GM12878 (cell line): ENCODE measurements at regions not wholly inside any gene's neighbourhood (a gene's known extent, or its start where the extent isn't known, plus 50 kb on each side); places are given as distances from the start of the nearest gene placed in this dataset.

Experiments
- CHD1 ChIP-seq: IDR thresholded peaks from 2 replicates; pipeline ENCODE4 v1.6.1; 2012; ENCODE audit warnings: low read depth, low read length, improper control_type of control experiment
- CREB1 ChIP-seq: IDR thresholded peaks from 2 replicates; pipeline ENCODE4 v1.6.1; 2012; ENCODE audit warnings: low read depth, mild to moderate bottlenecking, inconsistent platforms
- CTCF ChIP-seq, 3 experiments: IDR thresholded peaks in 2 of 3; conservative IDR thresholded peaks in 1 of 3; 2 replicates each; pipeline ENCODE4 v1.5.1; 2011; ENCODE audit warnings: low read depth in 3 of 3, low read length in 3 of 3, mild to moderate bottlenecking in 3 of 3, control low read depth in 2 of 3, moderate library complexity in 2 of 3, inconsistent platforms in 1 of 3, mixed read lengths in 1 of 3; ENCODE audit not compliant: control insufficient read depth in 2 of 3, insufficient read depth in 1 of 3; ENCODE audit errors: extremely low read depth in 1 of 3
- EZH2 ChIP-seq: IDR thresholded peaks from 2 replicates; pipeline ENCODE4 v1.6.1; 2012; ENCODE audit warnings: low read depth, mild to moderate bottlenecking, control low read depth, inconsistent platforms, low read length, borderline replicate concordance; ENCODE audit not compliant: control insufficient read depth
- MXI1 ChIP-seq: fragments of 150-350 bp; IDR thresholded peaks from 2 replicates; pipeline ENCODE4 v1.6.1; 2011; ENCODE audit warnings: low read depth, mild to moderate bottlenecking, inconsistent platforms, low read length, improper control_type of control experiment
- POLR2AphosphoS5 ChIP-seq: IDR thresholded peaks from 2 replicates; pipeline ENCODE4 v1.6.1; 2011; ENCODE audit warnings: mild to moderate bottlenecking, low read length, inconsistent platforms
- SUZ12 ChIP-seq: fragments of 200-600 bp; sonication (generic); IDR thresholded peaks from one replicate; pipeline ENCODE4 v1.6.1; 2018; ENCODE audit warnings: antibody characterized with exemption, mild to moderate bottlenecking; ENCODE audit not compliant: unreplicated experiment
- TAF1 ChIP-seq: IDR thresholded peaks from 2 replicates; pipeline ENCODE4 v1.6.1; 2011; ENCODE audit warnings: mild to moderate bottlenecking, low read depth, low read length, borderline replicate concordance
- TARDBP ChIP-seq: IDR thresholded peaks from 2 replicates; pipeline ENCODE4 v1.6.1; 2016; ENCODE audit warnings: borderline replicate concordance
- TCF12 ChIP-seq: IDR thresholded peaks from 2 replicates; pipeline ENCODE4 v1.6.1; 2011; ENCODE audit warnings: low read depth, mild to moderate bottlenecking, low read length

- TF ChIP-seq TARDBP: no peak
- no peak for TF ChIP-seq CTCF (IDR thresholded peaks at IDR 0.05 in 2 of 3, conservative IDR thresholded peaks at IDR 0.05 in 1 of 3; ENCODE audit: control insufficient read depth in 2 of 3, extremely low read depth in 1 of 3, insufficient read depth in 1 of 3, low read depth in 3 of 3, low read length in 3 of 3)
- TF ChIP-seq POLR2AphosphoS5: no peak
- TF ChIP-seq CREB1: no peak
- TF ChIP-seq SUZ12: no peak
- no peak for TF ChIP-seq MXI1
- TF ChIP-seq CHD1: no peak
- no peak for TF ChIP-seq EZH2
- no peak for TF ChIP-seq TCF12
- TF ChIP-seq TAF1: no peak
Measured at GRCh38 chr2:23020659-23021058, 364.3 kb upstream of the KLHL29 start.
